H1 (cell line): ENCODE measurements at regions not wholly inside any gene's neighbourhood (a gene's known extent, or its start where the extent isn't known, plus 50 kb on each side); places are given as distances from the start of the nearest gene placed in this dataset.

Experiments
- CTCF ChIA-PET: fragments of 300-600 bp; sonication (Branson Sonifier 250); formaldehyde crosslinking; loops from one replicate; lab custom pipeline; 2021; ENCODE audit not compliant: partially characterized antibody; lab: Charles Lee
- POLR2A ChIA-PET: fragments of 300-600 bp; sonication (Branson Sonifier 250); formaldehyde crosslinking; loops from one replicate; lab custom pipeline; 2021; ENCODE audit warnings: inconsistent platforms; ENCODE audit not compliant: partially characterized antibody; lab: Charles Lee
- DNase-seq, 2 experiments: peaks; one replicate each; pipeline versions ENCODE4 v3.0.0 to v3.0.0-alpha.2; 2010 to 2022; ENCODE audit warnings: low spot score in 2 of 2, low read depth in 1 of 2, mixed read lengths in 1 of 2
- FAIRE-seq: peaks from 2 replicates; lab custom pipeline; 2011; peaks lifted over from hg19 to GRCh38; lab: Jason Lieb, UNC
- H2AFZ ChIP-seq: 2 replicates; pipeline ENCODE4 v1.8.1; 2012; ENCODE audit warnings: low read length, inconsistent platforms
- H2AK5ac ChIP-seq: 2 replicates; pipeline ENCODE4 v1.6.1; 2013; ENCODE audit warnings: low read depth, low read length
- H2BK120ac ChIP-seq: replicated peaks from 2 replicates; pipeline ENCODE3; 2013; ENCODE audit warnings: low read depth, low read length, inconsistent platforms
- H2BK12ac ChIP-seq: 2 replicates; pipeline ENCODE4 v1.6.1; 2013; ENCODE audit warnings: low read depth, low read length
- H2BK15ac ChIP-seq: 2 replicates; pipeline ENCODE4 v1.6.1; 2013; ENCODE audit warnings: low read length
- H2BK20ac ChIP-seq: 2 replicates; pipeline ENCODE4 v1.6.1; 2013; ENCODE audit warnings: low read length
- H2BK5ac ChIP-seq: 2 replicates; pipeline ENCODE4 v1.6.1; 2013; ENCODE audit warnings: low read depth, low read length
- H3K14ac ChIP-seq: 2 replicates; pipeline ENCODE4 v1.6.1; 2013; ENCODE audit warnings: inconsistent platforms; ENCODE audit not compliant: insufficient read length
- H3K18ac ChIP-seq: 2 replicates; pipeline ENCODE4 v1.6.1; 2013; ENCODE audit warnings: low read length; ENCODE audit errors: extremely low read depth
- H3K23ac ChIP-seq: 2 replicates; pipeline ENCODE4 v1.6.1; 2013; ENCODE audit warnings: inconsistent platforms; ENCODE audit not compliant: insufficient read length
- H3K23me2 ChIP-seq: 2 replicates; pipeline ENCODE4 v1.6.1; 2013; ENCODE audit warnings: low read depth, low read length
- H3K27ac ChIP-seq: 2 replicates; pipeline ENCODE4 v1.6.1; 2011; ENCODE audit warnings: low read depth, low read length, inconsistent platforms
- H3K27me3 ChIP-seq, 4 experiments: replicated peaks in 1 of 4; 1 replicate in 1 of 4; 2 replicates in 3 of 4; pipeline versions ENCODE4 v1.6.1 to v1.8.1; 2011 to 2013; ENCODE audit warnings: low read length in 3 of 4, mild to moderate bottlenecking in 3 of 4, inconsistent platforms in 2 of 4, mixed read lengths in 2 of 4, moderate library complexity in 1 of 4; ENCODE audit not compliant: control insufficient read depth in 3 of 4, insufficient read depth in 3 of 4; ENCODE audit errors: extremely low read depth in 1 of 4
- H3K36me3 ChIP-seq, 4 experiments: 2 replicates each; pipeline versions ENCODE4 v1.6.1 to v1.8.1; 2011 to 2013; ENCODE audit warnings: mild to moderate bottlenecking in 4 of 4, low read length in 3 of 4, moderate library complexity in 2 of 4, control low read depth in 1 of 4, inconsistent platforms in 1 of 4; ENCODE audit not compliant: insufficient read depth in 4 of 4, control insufficient read depth in 2 of 4
- H3K4ac ChIP-seq: replicated peaks from 2 replicates; pipeline ENCODE3; 2013; ENCODE audit warnings: low read length, low read depth, mixed read lengths, inconsistent platforms; ENCODE audit not compliant: insufficient read length
- H3K4me1 ChIP-seq, 4 experiments: replicated peaks in 1 of 4; 1 replicate in 1 of 4; 2 replicates in 3 of 4; pipeline versions ENCODE4 v1.6.1 to v1.8.1; 2011 to 2013; ENCODE audit warnings: low read length in 3 of 4, inconsistent platforms in 2 of 4, mixed read lengths in 1 of 4; ENCODE audit not compliant: insufficient read depth in 4 of 4, control insufficient read depth in 3 of 4
- H3K4me2 ChIP-seq, 2 experiments: 2 replicates each; pipeline versions ENCODE4 v1.6.1 to v1.8.1; 2011 to 2013; ENCODE audit warnings: low read depth in 2 of 2, low read length in 2 of 2, control low read depth in 1 of 2, inconsistent platforms in 1 of 2, mild to moderate bottlenecking in 1 of 2; ENCODE audit not compliant: insufficient read depth in 1 of 2
- H3K4me3 ChIP-seq, 4 experiments: fragments of 200-600, 300-600 bp in 1 of 4; sonication (generic), shearing (Covaris generic), sonication (Bioruptor Twin) in 1 of 4; 2 replicates each; pipeline versions ENCODE4 v1.5.1 to v1.8.1; 2011 to 2016; ENCODE audit warnings: low read length in 4 of 4, low read depth in 3 of 4, control low read depth in 2 of 4, inconsistent platforms in 2 of 4, mild to moderate bottlenecking in 2 of 4, mixed read lengths in 1 of 4, moderate library complexity in 1 of 4; ENCODE audit not compliant: insufficient read depth in 2 of 4; ENCODE audit errors: extremely low read depth in 1 of 4
- H3K56ac ChIP-seq: replicated peaks from 2 replicates; pipeline ENCODE3; 2013; ENCODE audit warnings: low read depth, mild to moderate bottlenecking, mixed read lengths, low read length, inconsistent platforms; ENCODE audit not compliant: insufficient read length
- H3K79me1 ChIP-seq: 2 replicates; pipeline ENCODE4 v1.6.1; 2013; ENCODE audit warnings: low read depth, low read length, control low read depth
- H3K79me2 ChIP-seq, 2 experiments: 2 replicates each; pipeline versions ENCODE4 v1.6.1 to v1.8.1; 2012 to 2013; ENCODE audit warnings: low read length in 2 of 2, mild to moderate bottlenecking in 2 of 2, inconsistent platforms in 1 of 2; ENCODE audit not compliant: insufficient read depth in 2 of 2, control insufficient read depth in 1 of 2
- H3K9ac ChIP-seq, 4 experiments: replicated peaks in 1 of 4; 1 replicate in 1 of 4; 2 replicates in 3 of 4; pipeline versions ENCODE4 v1.6.1 to v1.8.1; 2011 to 2013; ENCODE audit warnings: low read depth in 3 of 4, low read length in 3 of 4, control low read depth in 2 of 4, mild to moderate bottlenecking in 2 of 4, moderate library complexity in 2 of 4, inconsistent platforms in 1 of 4; ENCODE audit errors: extremely low read depth in 1 of 4
- H3K9me3 ChIP-seq, 2 experiments: 2 replicates each; pipeline versions ENCODE4 v1.6.1 to v1.8.1; 2012 to 2013; ENCODE audit warnings: mild to moderate bottlenecking in 2 of 2, moderate library complexity in 2 of 2, control low read depth in 1 of 2, inconsistent platforms in 1 of 2, low read depth in 1 of 2, low read length in 1 of 2, mixed read lengths in 1 of 2; ENCODE audit not compliant: insufficient read depth in 2 of 2
- H4K20me1 ChIP-seq, 2 experiments: replicated peaks in 1 of 2; 2 replicates each; pipeline versions ENCODE3 to v1.8.1; 2011 to 2013; ENCODE audit warnings: inconsistent platforms in 2 of 2, low read length in 2 of 2, mild to moderate bottlenecking in 1 of 2; ENCODE audit not compliant: insufficient read depth in 2 of 2, control insufficient read depth in 1 of 2
- H4K5ac ChIP-seq: 2 replicates; pipeline ENCODE4 v1.6.1; 2013; ENCODE audit warnings: low read length, low read depth, mixed read lengths, inconsistent platforms; ENCODE audit not compliant: insufficient read length
- H4K8ac ChIP-seq: 2 replicates; pipeline ENCODE4 v1.8.0; 2013; ENCODE audit warnings: mild to moderate bottlenecking, moderate library complexity, low read length, inconsistent platforms; ENCODE audit not compliant: insufficient read depth; ENCODE audit errors: extremely low read depth
- H4K91ac ChIP-seq: replicated peaks from 2 replicates; pipeline ENCODE3; 2013; ENCODE audit warnings: low read length, mixed read lengths, inconsistent platforms; ENCODE audit not compliant: insufficient read length
- BCL11A ChIP-seq, 2 experiments: IDR thresholded peaks; one replicate each; pipeline ENCODE4 v1.6.1; 2011; ENCODE audit warnings: low read depth in 2 of 2, low read length in 2 of 2, mild to moderate bottlenecking in 2 of 2
- BRCA1 ChIP-seq: IDR thresholded peaks from 2 replicates; pipeline ENCODE4 v1.6.1; 2012; ENCODE audit warnings: low read depth, low read length, improper control_type of control experiment
- CHD1 ChIP-seq: IDR thresholded peaks from 2 replicates; pipeline ENCODE4 v1.6.1; 2012; ENCODE audit warnings: low read depth, low read length, improper control_type of control experiment
- EP300 ChIP-seq, 2 experiments: IDR thresholded peaks; 1 replicate in 1 of 2; 2 replicates in 1 of 2; pipeline ENCODE4 v1.6.1; 2011 to 2012; ENCODE audit warnings: low read depth in 2 of 2, low read length in 2 of 2, mild to moderate bottlenecking in 2 of 2, borderline replicate concordance in 1 of 2, inconsistent platforms in 1 of 2, moderate library complexity in 1 of 2
- JUND ChIP-seq: IDR thresholded peaks from 2 replicates; pipeline ENCODE4 v1.6.1; 2011; ENCODE audit warnings: mild to moderate bottlenecking, improper control_type of control experiment, low read length
- KDM1A ChIP-seq: fragments of 200-600, 300-600 bp; sonication (generic); IDR thresholded peaks from 2 replicates; pipeline ENCODE4 v1.7.1; 2016; ENCODE audit warnings: mild to moderate bottlenecking, low read length, borderline replicate concordance
- TBP ChIP-seq: IDR thresholded peaks from 2 replicates; pipeline ENCODE4 v1.6.1; 2011; ENCODE audit warnings: low read depth, low read length, improper control_type of control experiment
- WGBS, 2 experiments: shearing (Covaris generic) in 1 of 2; methylation state at CpG; one replicate each; pipeline versions ENCODE4 v1.1.6 to v1.1.7; 2013 to 2015; ENCODE audit warnings: low lambda C conversion rate in 2 of 2, mixed read lengths in 2 of 2, inconsistent platforms in 1 of 2, low coverage in 1 of 2, missing lambda C conversion rate in 1 of 2; ENCODE audit not compliant: insufficient replicate concordance in 2 of 2, insufficient coverage in 1 of 2, insufficient read length in 1 of 2; ENCODE audit errors: extremely low coverage in 1 of 2, missing lambda C conversion rate in 1 of 2; 5-methylcytosine and 5-hydroxymethylcytosine counted together
- TF ChIP-seq, protein P1 (sequence below): IDR thresholded peaks from 2 replicates; pipeline ENCODE4 v1.6.1; 2011; ENCODE audit warnings: low read depth, mild to moderate bottlenecking, low read length; ENCODE audit not compliant: insufficient read depth

DNA sequence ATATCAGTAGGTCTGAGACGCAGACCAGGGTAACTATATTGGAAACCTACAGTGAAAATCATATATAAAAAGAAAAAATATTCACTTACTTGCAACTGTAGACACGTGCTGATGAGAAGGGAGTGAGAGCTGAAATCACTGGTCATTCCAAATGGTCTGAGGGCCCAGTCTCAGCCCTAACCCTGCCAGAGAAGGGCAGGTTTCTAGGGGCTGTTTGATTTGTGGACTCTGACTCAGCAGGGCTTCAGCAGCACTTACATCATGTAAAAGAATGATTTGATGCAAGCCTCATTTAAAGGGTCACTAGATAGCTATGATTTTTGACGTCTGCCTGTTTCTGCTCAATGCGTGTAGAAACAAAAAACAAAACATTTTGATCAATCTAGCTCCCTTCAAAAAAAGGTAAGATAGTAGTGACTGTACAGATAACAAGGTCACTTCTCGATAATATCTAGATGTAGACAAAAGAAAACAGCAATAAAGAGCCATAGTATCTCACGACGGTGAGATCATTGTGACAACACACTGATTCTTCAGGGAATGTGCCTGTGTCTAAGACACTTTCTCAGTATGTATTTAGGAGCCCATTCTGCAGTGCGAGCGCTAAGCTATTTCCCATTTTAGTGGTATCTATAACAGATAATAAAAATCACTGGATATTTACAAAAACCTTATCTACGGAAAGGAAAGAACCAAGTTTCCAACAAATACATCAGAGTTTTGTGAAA, 307.2 kb downstream of the HIVEP2 start:
- Histone ChIP-seq H2AK5ac (no peak overlapping the region), H3K9me3 (no peaks in the 10 kb centered on the region), H3K23me2 (no peaks in the 10 kb centered on the region), H2BK20ac (no peak overlapping the region), H4K20me1 (no peaks in the 10 kb centered on the region), H3K4me3 (no peak overlapping the region), H4K5ac (no peak overlapping the region), H2BK120ac (no peak overlapping the region), H4K91ac (no peak overlapping the region), H3K27ac (no peak overlapping the region), H3K79me1 (no peaks in the 10 kb centered on the region), H3K4me1 (no peaks in the 10 kb centered on the region), H2BK15ac (no peak overlapping the region), H3K18ac (no peak overlapping the region), H2BK12ac (no peak overlapping the region), H3K56ac (no peak overlapping the region), H2BK5ac (no peak overlapping the region), H3K14ac (no peak overlapping the region), H3K79me2 (no peaks in the 10 kb centered on the region), H3K36me3 (no peaks in the 10 kb centered on the region; a peak in 1 of 8 replicates), H3K9ac (no peak overlapping the region), H3K27me3 (no peaks in the 10 kb centered on the region), H3K4ac (no peak overlapping the region), H3K23ac (no peak overlapping the region), H3K4me2 (no peak overlapping the region), H4K8ac (no peak overlapping the region), H2AFZ (0 out of 2 replicates have a peak overlapping the region, but pooled peaks have one; percentile 15)
- ChIA-PET CTCF (interaction anchor here (0.8 kb wide), 1 partner anchor 35 kb away, joined by 3 read pairs; no protein-coding TSS in a partner anchor), POLR2A (interaction anchor here (0.6 kb wide), 1 partner anchor 62 kb away, joined by 3 read pairs; no protein-coding TSS in a partner anchor)
- TF ChIP-seq JUND, result no peak
- TF ChIP-seq, protein P1, sequence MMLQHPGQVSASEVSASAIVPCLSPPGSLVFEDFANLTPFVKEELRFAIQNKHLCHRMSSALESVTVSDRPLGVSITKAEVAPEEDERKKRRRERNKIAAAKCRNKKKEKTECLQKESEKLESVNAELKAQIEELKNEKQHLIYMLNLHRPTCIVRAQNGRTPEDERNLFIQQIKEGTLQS, result no peak
- no peak for TF ChIP-seq BCL11A (IDR thresholded peaks at IDR 0.05; ENCODE audit: low read depth in 2 of 2, low read length in 2 of 2)
- TF ChIP-seq EP300 (IDR thresholded peaks at IDR 0.05; ENCODE audit: borderline replicate concordance in 1 of 2, low read depth in 2 of 2, low read length in 2 of 2), result no peak
- TF ChIP-seq TBP, result no peak
- TF ChIP-seq BRCA1, result no peak
- TF ChIP-seq KDM1A, result no peak
- TF ChIP-seq CHD1, result no peak
- FAIRE-seq (no peak), DNase-seq (no peak)
- WGBS, 2 experiments, result 91% methylated on average over 10 of the region's 10 CpGs; no CpG with 5 or more reads in 1 of the 2 experiments
